Breast epithelium (tissue), 3 donors: ENCODE measurements at regions not wholly inside any gene's neighbourhood (a gene's known extent, or its start where the extent isn't known, plus 50 kb on each side); places are given as distances from the start of the nearest gene placed in this dataset.

ENCODE experiments used
- CTCF ChIP-seq, 3 donors: fragments of 450-650 bp; IDR thresholded peaks; one replicate each; pipeline ENCODE4 v1.5.1; 2016 to 2017; ENCODE audit warnings: antibody characterized with exemption in 3 of 3, mild to moderate bottlenecking in 3 of 3, moderate library complexity in 3 of 3
- POLR2A ChIP-seq: fragments of 450-650 bp; IDR thresholded peaks from one replicate; pipeline ENCODE4 v1.6.1; 2016; ENCODE audit warnings: antibody characterized with exemption, mild to moderate bottlenecking, moderate library complexity
- POLR2AphosphoS5 ChIP-seq, 3 donors: sonication (generic); formaldehyde crosslinking; IDR thresholded peaks; one replicate each; pipeline ENCODE4 v1.6.1; 2017; ENCODE audit warnings: antibody characterized with exemption in 3 of 3

GRCh38 chr16:62353355-62353754 is 317.1 kb upstream of the CDH8 start:
- TF ChIP-seq CTCF (IDR thresholded peaks at IDR 0.05) (no peak), POLR2AphosphoS5 (IDR thresholded peaks at IDR 0.05) (no peak), POLR2A (no peak)
